Endothelial cell (in vitro differentiated cells): ENCODE measurements at regions not wholly inside any gene's neighbourhood (a gene's known extent, or its start where the extent isn't known, plus 50 kb on each side); places are given as distances from the start of the nearest gene placed in this dataset.

Experiments used
- DNase-seq: peaks from one replicate; pipeline ENCODE4 v3.0.0; 2021; ENCODE audit warnings: low spot score
- H3K27ac Mint-ChIP-seq: one replicate; pipeline ENCODE4 v1.8.0; 2021; ENCODE audit warnings: mixed read lengths, inconsistent platforms; ENCODE audit not compliant: unreplicated experiment
- H3K27me3 Mint-ChIP-seq: one replicate; pipeline ENCODE4 v1.8.0; 2021; ENCODE audit warnings: mild to moderate bottlenecking, moderate library complexity, mixed read lengths, inconsistent platforms; ENCODE audit not compliant: unreplicated experiment
- H3K36me3 Mint-ChIP-seq: one replicate; pipeline ENCODE4 v1.8.0; 2021; ENCODE audit warnings: mild to moderate bottlenecking, low read depth, mixed read lengths, inconsistent platforms; ENCODE audit not compliant: unreplicated experiment
- H3K4me1 Mint-ChIP-seq: one replicate; pipeline ENCODE4 v1.8.0; 2021; ENCODE audit warnings: mild to moderate bottlenecking, mixed read lengths, inconsistent platforms; ENCODE audit not compliant: unreplicated experiment
- H3K4me3 Mint-ChIP-seq: one replicate; pipeline ENCODE4 v1.8.0; 2021; ENCODE audit warnings: mild to moderate bottlenecking, mixed read lengths, inconsistent platforms; ENCODE audit not compliant: unreplicated experiment
- H3K9me3 Mint-ChIP-seq: one replicate; pipeline ENCODE4 v1.8.0; 2021; ENCODE audit warnings: mixed read lengths, inconsistent platforms; ENCODE audit not compliant: unreplicated experiment
- CTCF ChIP-seq: fragments of 200-600 bp; sonication (generic); IDR thresholded peaks from one replicate; pipeline ENCODE4 v1.5.0; 2021; ENCODE audit warnings: antibody characterized with exemption; ENCODE audit not compliant: unreplicated experiment

GRCh38 chrX:39220952-39221351 is 419.7 kb downstream of the MID1IP1 start:
- no peak for TF ChIP-seq CTCF
- Mint-ChIP-seq H3K9me3 (no peaks in the 10 kb centered on the region), H3K4me3 (no peak overlapping the region), H3K27me3 (no peaks in the 10 kb centered on the region), H3K27ac (no peak overlapping the region), H3K36me3 (no peaks in the 10 kb centered on the region), H3K4me1 (no peaks in the 10 kb centered on the region)
- DNase-seq: no peak

DNA sequence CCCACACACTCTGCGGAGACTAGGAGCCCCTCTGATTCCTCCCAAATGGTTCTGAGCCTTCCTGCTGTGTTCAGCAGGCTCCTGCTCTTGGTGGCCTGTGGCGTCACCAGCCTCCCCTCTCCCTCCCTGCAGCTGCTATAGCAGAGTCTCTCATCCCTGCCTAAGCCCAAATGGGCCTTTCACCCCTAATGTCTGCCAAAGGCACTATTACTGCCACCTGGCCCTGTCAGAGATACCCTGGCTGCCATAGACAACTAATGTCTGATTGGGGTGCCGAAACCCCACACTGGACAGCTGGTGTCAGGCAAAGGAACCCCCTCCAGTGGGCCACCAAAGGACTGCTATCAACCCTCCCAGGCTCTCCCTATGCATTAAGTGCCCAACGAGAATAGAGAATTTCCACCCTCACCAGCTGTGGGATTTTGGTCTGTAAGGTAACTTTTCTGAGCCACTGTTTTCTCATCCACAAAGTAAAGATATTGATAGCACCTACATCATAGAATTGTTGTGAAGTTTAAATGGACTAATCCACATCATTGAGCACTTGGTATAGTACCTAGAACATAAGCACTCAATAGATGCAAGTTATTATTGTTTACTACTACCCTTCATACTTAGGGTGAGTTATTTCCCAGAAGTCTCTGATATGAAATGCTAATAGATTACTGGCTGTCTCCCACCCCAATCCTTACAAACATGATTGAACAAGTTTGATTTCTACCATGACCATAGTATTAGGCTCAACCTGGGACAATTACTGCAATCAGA is 421.3 kb downstream of the MID1IP1 start:
- Mint-ChIP-seq H3K4me1 (peaks cover 2% of the 10 kb centered on the region), H3K4me3 (no peak overlapping the region), H3K27ac (no peak overlapping the region), H3K27me3 (peaks cover 1% of the 10 kb centered on the region), H3K9me3 (no peaks in the 10 kb centered on the region), H3K36me3 (no peaks in the 10 kb centered on the region)
- no peak for TF ChIP-seq CTCF
- no peak for DNase-seq

DNA sequence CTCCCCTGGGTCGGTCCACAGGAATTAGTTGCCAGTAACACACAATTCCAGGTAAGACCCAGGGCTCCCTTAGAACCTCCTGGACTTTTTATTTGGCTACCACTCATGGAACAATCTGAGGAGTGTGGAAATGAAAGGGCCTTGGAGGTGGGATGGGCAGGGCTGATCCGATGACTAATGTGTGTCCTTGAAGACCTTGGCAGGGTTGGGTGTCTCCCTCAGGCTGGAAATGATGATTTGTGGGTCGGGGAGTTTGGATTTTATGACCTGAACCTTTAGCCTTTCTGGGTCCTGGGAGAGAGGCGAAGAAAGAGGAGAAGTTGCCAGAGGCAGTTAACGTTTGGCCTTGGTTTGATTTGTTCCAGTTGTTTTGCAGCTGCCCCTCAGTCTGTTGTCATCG is 425.0 kb downstream of the MID1IP1 start:
- H3K4me1 Mint-ChIP-seq: peaks cover 15% of the 10 kb centered on the region
- no peak overlapping the region for H3K27ac Mint-ChIP-seq
- no peak for DNase-seq
- no peaks in the 10 kb centered on the region for H3K9me3 Mint-ChIP-seq
- TF ChIP-seq CTCF: no peak
- no peaks in the 10 kb centered on the region for H3K36me3 Mint-ChIP-seq
- peaks cover 1% of the 10 kb centered on the region for H3K27me3 Mint-ChIP-seq
- H3K4me3 Mint-ChIP-seq: no peak overlapping the region

GRCh38 chrX:39227371-39227770 is 426.1 kb downstream of the MID1IP1 start:
- H3K27me3 Mint-ChIP-seq: peaks cover 1% of the 10 kb centered on the region
- H3K4me1 Mint-ChIP-seq: peaks cover 16% of the 10 kb centered on the region
- no peak overlapping the region for H3K4me3 Mint-ChIP-seq
- H3K27ac Mint-ChIP-seq: no peak overlapping the region
- TF ChIP-seq CTCF: no peak
- H3K36me3 Mint-ChIP-seq: no peaks in the 10 kb centered on the region
- H3K9me3 Mint-ChIP-seq: no peaks in the 10 kb centered on the region
- no peak for DNase-seq

- H3K4me3 Mint-ChIP-seq: no peak overlapping the region
- H3K27me3 Mint-ChIP-seq: no peaks in the 10 kb centered on the region
- no peak for TF ChIP-seq CTCF
- H3K27ac Mint-ChIP-seq: no peak overlapping the region
- DNase-seq: no peak
- H3K36me3 Mint-ChIP-seq: no peaks in the 10 kb centered on the region
- H3K9me3 Mint-ChIP-seq: no peaks in the 10 kb centered on the region
- peaks cover 7% of the 10 kb centered on the region for H3K4me1 Mint-ChIP-seq
These were observed 436.7 kb downstream of the MID1IP1 start for GRCh38 chrX:39238006-39238405.
